DMS53 treated with DMSO at 0.1 percent for 48 hours (cell line): ENCODE measurements at regions not wholly inside any gene's neighbourhood (a gene's known extent, or its start where the extent isn't known, plus 50 kb on each side); places are given as distances from the start of the nearest gene placed in this dataset.

ENCODE experiments used
- DNase-seq: peaks from one replicate; lab custom pipeline; 2025; ENCODE audit not compliant: unreplicated experiment; lab: John Stamatoyannopoulos, UW

DNA sequence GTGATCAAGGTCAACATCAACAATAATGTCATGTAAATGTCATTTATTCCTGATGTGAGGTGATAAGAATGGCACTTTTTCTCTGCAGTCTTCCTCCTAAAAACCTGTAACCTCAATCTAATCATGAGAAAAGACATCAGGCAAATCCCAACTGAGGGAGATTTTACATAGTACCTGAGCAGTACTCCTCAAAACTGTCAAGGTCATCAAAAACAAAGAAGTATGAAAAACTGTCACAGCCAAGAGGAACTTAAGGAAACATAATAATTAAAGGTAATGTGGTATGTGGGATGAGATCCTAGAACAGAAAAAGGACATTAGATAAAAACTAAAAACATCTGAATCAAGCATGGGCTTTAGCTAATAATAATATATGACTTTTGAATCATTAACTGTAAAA, 140.9 kb upstream of the GRM7 start:
- no peak for DNase-seq

DNA sequence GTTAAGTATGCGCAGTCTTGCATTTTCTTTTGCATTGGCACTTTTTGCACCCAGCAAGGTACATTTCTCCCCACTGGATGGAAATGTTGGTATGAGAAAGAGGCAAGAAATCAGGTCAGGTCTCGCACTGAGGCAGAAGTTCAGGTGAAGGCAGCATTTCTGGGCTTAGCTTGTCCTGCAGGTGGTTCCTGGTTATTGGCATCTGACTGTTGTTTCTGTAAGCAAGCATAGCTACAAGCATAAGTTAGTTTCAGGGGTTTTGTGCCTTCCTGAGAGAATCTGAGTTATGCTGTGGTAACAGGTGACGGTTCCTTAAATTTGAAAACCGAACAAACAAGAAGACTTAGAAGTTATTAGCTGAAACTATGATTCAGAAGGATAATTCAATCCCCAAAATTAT, 139.4 kb upstream of the GRM7 start:
- DNase-seq: no peak

DNA sequence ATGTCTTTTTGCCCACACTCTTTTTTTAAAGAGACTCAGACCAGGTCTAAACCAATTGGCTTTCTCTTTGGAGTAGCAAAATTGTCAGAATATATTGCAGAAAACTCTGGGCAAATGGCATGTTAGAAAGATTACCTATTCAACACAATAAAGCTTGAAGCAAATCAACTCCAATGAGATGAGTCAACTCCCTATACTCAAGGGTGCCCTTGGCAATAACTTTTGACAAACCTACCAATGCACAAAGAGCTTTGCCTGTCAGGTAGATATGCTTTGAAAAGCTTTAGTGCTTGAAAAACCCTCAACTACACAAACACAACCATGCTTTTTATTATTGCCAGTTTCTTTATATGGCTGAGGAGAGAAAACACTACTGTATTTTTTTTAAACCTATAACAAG, 137.7 kb upstream of the GRM7 start:
- no peak for DNase-seq

GRCh38 chr3:6726811-6727210, 134.1 kb upstream of the GRM7 start:
- no peak for DNase-seq

GRCh38 chr3:6732807-6733206, 128.1 kb upstream of the GRM7 start:
- DNase-seq: no peak

- DNase-seq: no peak
Measured at GRCh38 chr3:6733699-6734394, 127.1 kb upstream of the GRM7 start.

- no peak for DNase-seq
Measured at GRCh38 chr3:6734395-6734746, 126.5 kb upstream of the GRM7 start.

- DNase-seq: no peak
Measured at GRCh38 chr3:6736836-6737629, 123.9 kb upstream of the GRM7 start.

DNA sequence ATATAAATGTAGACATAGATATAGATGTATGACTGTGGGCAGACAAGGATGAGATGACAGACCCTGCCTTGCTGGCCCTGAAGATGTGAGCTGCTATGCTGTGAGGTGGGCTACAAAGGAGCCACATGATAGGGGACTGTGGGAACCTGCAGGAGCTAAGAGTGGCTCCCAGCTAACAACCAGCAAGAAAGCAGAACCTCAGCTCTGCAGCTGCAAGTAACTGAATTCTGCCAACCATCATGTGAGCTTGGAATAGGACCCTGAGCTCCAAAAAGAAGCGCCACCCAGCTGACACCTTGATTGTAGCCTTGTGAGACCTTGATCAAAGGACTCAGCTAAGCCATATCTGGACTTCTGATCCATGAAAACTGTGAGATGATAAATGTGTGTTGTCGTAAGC, 123.3 kb upstream of the GRM7 start:
- DNase-seq: no peak

GRCh38 chr3:6739288-6739687, 121.6 kb upstream of the GRM7 start:
- no peak for DNase-seq

DNA sequence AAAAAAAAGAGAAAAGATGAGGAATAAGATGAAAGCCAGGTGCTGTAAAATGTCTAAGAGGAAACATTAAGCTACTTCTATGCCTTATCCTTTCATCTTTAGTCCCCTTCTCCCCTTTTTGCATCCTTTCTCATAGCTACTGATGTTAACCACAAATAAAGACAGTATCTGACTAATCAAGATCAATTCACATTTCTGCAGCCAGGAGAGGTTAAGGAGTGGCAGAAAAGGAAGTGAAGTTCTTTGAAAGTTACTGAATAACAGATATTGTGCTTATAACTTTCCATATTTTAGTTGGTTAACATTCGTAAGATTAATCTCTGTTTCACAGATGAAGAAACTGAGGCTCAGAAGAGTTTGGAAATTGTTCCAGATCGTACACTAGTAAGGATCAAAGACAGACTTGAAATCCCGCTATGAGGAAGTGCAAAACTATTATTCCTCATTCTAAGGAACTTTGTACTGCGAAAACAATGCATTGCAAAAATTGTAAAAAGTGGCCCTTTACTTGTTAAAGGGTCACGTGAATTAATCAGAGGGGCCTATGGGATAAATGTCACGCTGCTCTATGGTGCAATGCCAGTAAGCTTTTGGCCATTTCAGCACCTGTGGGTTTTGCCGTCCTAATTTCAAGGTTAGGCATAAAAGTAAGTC, 117.7 kb upstream of the GRM7 start:
- no peak for DNase-seq

- no peak for DNase-seq
Measured at GRCh38 chr3:6746443-6746842, 114.5 kb upstream of the GRM7 start.

- DNase-seq: no peak
Measured at GRCh38 chr3:6747017-6747416, 113.9 kb upstream of the GRM7 start.

DNA sequence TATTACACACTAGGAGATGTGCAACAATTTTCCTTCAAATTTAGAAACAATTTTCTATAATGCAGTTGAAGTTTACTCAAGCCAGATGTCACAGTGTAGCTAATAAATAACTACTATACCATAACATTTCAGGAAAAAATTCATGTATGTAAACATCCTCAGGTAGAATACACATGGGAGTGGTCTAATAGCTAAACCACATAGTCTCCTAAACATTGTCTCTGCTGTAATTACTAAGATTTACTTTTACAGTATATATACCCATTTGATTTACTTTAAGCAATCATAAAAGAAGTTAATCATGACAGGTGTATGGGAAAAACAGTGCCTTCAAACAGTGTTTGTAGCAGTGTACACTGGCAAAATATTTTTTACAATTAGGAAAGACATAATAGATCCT, 110.1 kb upstream of the GRM7 start:
- no peak for DNase-seq

GRCh38 chr3:6753536-6753935, 107.4 kb upstream of the GRM7 start:
- DNase-seq: no peak

- peak; percentile 31 for DNase-seq
Measured at GRCh38 chr3:6769532-6770396, 91.2 kb upstream of the GRM7 start.

- no peak for DNase-seq
Measured at GRCh38 chr3:6770397-6770690, 90.6 kb upstream of the GRM7 start.

GRCh38 chr3:6771171-6771570, 89.7 kb upstream of the GRM7 start:
- DNase-seq: no peak

DNA sequence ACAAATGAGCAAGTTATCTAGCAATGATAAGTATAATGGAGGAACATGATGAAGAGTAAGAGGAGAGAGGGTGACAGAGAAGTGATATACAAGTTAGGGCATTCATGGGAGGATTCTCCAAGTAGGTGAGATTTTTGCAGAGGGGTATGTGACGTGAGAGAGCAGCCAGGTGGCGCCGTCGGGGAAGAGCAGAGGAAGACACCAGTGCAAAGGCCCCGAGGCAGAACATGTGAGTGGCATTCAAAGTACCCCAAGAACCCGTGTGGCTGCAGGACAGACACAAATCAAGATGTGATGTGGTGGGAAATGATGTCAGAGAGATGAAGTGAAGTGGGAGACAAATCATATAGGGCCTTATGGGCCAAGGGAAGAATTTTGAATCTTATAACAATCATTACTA, 81.8 kb upstream of the GRM7 start:
- DNase-seq: no peak

- DNase-seq: no peak
Measured at GRCh38 chr3:6781092-6781491, 79.8 kb upstream of the GRM7 start.

DNA sequence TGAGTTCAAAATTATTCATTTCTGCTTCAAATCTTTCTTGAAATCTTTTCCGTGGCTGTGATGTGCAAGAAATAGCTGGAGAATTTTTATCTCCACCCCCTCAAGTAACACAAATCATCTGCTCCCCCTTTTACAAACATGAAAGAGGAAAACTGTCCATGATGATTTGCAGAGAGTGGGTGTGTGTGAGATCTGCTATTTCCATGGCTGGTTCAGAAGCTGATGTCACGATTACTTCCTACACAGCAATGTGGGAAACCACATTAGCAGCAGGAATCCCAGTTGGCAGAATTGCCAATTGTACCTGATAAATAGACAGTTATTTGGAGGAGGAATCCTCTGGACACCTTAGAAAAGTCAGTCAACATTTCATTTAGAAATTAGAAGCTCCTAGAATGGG, 75.2 kb upstream of the GRM7 start:
- DNase-seq: no peak

DNA sequence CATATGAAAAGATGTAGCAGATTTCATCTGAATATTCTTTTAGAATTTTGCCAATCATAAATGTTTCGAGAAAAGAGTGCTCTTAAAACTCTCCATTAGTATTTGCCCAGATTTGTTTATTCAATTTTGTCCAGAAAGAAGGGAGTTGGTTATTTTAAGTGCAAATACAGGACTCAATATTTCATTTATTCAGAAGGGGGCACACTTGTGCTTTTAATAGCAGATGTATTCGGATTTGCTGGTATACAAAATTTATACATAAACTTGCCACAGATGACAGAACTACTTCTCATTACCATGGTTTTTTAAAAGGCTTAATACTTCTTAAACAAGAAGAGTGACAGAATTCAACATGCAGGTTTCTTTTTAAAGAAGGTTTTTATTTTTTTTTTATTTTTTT, 69.8 kb upstream of the GRM7 start:
- no peak for DNase-seq
